NT2/D1 (cell line): ENCODE measurements at regions not wholly inside any gene's neighbourhood (a gene's known extent, or its start where the extent isn't known, plus 50 kb on each side); places are given as distances from the start of the nearest gene placed in this dataset.

ENCODE experiments used
- DNase-seq: peaks from one replicate; pipeline ENCODE4 v3.0.0-alpha.2; 2011; ENCODE audit warnings: low read depth, low spot score
- H3K27me3 ChIP-seq: 2 replicates; pipeline ENCODE4 v1.6.0; 2011; ENCODE audit warnings: mild to moderate bottlenecking; ENCODE audit not compliant: insufficient read length, insufficient read depth
- H3K36me3 ChIP-seq: 2 replicates; pipeline ENCODE4 v1.6.1; 2011; ENCODE audit warnings: mild to moderate bottlenecking, low read length, mixed read lengths; ENCODE audit not compliant: insufficient read depth, insufficient read length
- H3K4me1 ChIP-seq: 2 replicates; pipeline ENCODE4 v1.5.1; 2011; ENCODE audit not compliant: insufficient read depth, insufficient read length
- H3K4me3 ChIP-seq: 2 replicates; pipeline ENCODE4 v1.5.1; 2011; ENCODE audit warnings: low read depth; ENCODE audit not compliant: insufficient read length
- H3K9ac ChIP-seq: 2 replicates; pipeline ENCODE4 v1.6.0; 2011; ENCODE audit warnings: low read depth; ENCODE audit not compliant: insufficient read length
- H3K9me3 ChIP-seq: 2 replicates; pipeline ENCODE4 v1.5.1; 2011; ENCODE audit warnings: mild to moderate bottlenecking, low read length; ENCODE audit not compliant: insufficient read depth
- SUZ12 ChIP-seq: IDR thresholded peaks from 2 replicates; pipeline ENCODE4 v1.6.1; 2011; ENCODE audit not compliant: insufficient read length, insufficient read depth; ENCODE audit errors: extremely low read depth
- YY1 ChIP-seq: IDR thresholded peaks from 2 replicates; pipeline ENCODE4 v1.6.1; 2011; ENCODE audit not compliant: insufficient read length, insufficient read depth
- ZNF274 ChIP-seq: IDR thresholded peaks from 2 replicates; pipeline ENCODE4 v1.6.1; 2011; ENCODE audit warnings: mild to moderate bottlenecking, low read depth, low read length

GRCh38 chr10:32159264-32159663, 103.0 kb upstream of the KIF5B start:
- H3K9ac ChIP-seq, result no peak overlapping the region
- H3K27me3 ChIP-seq, result no peaks in the 10 kb centered on the region
- TF ChIP-seq YY1 (no peak), ZNF274 (no peak), SUZ12 (no peak)
- no peaks in the 10 kb centered on the region for H3K36me3 ChIP-seq
- no peak for DNase-seq
- no peak overlapping the region for H3K4me3 ChIP-seq
- H3K4me1 ChIP-seq, result no peaks in the 10 kb centered on the region
- H3K9me3 ChIP-seq, result no peaks in the 10 kb centered on the region

- H3K36me3 ChIP-seq, result no peaks in the 10 kb centered on the region
- H3K27me3 ChIP-seq, result no peaks in the 10 kb centered on the region
- peaks cover 14% of the 10 kb centered on the region for H3K9me3 ChIP-seq
- no peaks in the 10 kb centered on the region for H3K4me1 ChIP-seq
- no peak overlapping the region for H3K9ac ChIP-seq
- H3K4me3 ChIP-seq, result no peak overlapping the region
- TF ChIP-seq SUZ12 (no peak), ZNF274 (no peak), YY1 (no peak)
- no peak for DNase-seq
Observed at GRCh38 chr10:32156031-32156495, 99.8 kb upstream of the KIF5B start.

GRCh38 chr10:32155075-32155516, 98.9 kb upstream of the KIF5B start:
- H3K4me1 ChIP-seq, result no peaks in the 10 kb centered on the region
- H3K9ac ChIP-seq, result no peak overlapping the region
- peaks cover 14% of the 10 kb centered on the region for H3K9me3 ChIP-seq
- no peaks in the 10 kb centered on the region for H3K27me3 ChIP-seq
- TF ChIP-seq ZNF274 (no peak), YY1 (no peak), SUZ12 (no peak)
- no peaks in the 10 kb centered on the region for H3K36me3 ChIP-seq
- DNase-seq, result no peak
- no peak overlapping the region for H3K4me3 ChIP-seq

DNA sequence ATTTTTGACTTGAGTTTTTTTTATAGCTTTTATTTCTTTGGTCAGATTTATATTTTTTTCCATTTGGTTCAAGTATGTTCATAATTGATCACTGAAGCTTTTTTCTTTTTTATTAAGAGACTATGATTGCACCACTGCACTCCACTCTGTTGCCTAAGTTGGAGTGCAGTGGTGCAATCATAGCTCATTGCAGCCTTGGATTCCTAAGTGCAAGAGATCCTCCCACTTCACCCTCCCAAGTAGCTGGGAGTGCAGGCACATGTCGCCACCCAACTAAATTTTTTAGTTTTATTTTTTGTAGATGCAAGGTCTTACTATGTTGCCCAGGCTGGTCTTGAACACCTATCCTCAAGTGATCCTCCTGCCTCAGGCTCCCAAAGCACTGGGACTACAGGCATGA, 97.7 kb upstream of the KIF5B start:
- H3K27me3 ChIP-seq, result no peaks in the 10 kb centered on the region
- no peaks in the 10 kb centered on the region for H3K36me3 ChIP-seq
- H3K4me3 ChIP-seq, result no peak overlapping the region
- no peaks in the 10 kb centered on the region for H3K4me1 ChIP-seq
- no peak for DNase-seq
- peaks cover 14% of the 10 kb centered on the region for H3K9me3 ChIP-seq
- H3K9ac ChIP-seq, result no peak overlapping the region
- TF ChIP-seq YY1 (no peak), ZNF274 (no peak), SUZ12 (no peak)

DNA sequence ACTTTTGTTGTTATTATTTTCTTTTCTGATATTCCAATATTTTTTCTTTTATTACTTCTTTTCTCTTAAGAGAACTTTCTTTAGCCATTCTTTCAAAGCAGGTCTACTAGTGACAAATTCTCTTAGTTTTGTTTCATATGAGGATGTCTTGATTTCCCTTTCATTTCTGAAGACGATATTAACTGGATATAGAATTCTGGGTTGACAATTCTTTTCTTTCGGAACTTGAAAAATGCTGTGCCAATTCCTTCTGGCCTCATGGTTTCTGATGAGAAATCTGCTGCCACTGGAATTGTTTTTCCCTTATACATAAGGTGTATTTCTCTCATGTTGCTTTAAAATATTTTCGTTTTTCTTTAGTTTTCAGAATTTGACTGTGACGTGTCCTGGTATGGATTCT, 97.0 kb upstream of the KIF5B start:
- Histone ChIP-seq H3K4me1 (no peaks in the 10 kb centered on the region), H3K9me3 (peaks cover 14% of the 10 kb centered on the region), H3K9ac (no peak overlapping the region), H3K4me3 (no peak overlapping the region), H3K27me3 (no peaks in the 10 kb centered on the region), H3K36me3 (no peaks in the 10 kb centered on the region)
- DNase-seq, result no peak
- TF ChIP-seq YY1, result no peak
- no peak for TF ChIP-seq SUZ12
- no peak for TF ChIP-seq ZNF274

DNA sequence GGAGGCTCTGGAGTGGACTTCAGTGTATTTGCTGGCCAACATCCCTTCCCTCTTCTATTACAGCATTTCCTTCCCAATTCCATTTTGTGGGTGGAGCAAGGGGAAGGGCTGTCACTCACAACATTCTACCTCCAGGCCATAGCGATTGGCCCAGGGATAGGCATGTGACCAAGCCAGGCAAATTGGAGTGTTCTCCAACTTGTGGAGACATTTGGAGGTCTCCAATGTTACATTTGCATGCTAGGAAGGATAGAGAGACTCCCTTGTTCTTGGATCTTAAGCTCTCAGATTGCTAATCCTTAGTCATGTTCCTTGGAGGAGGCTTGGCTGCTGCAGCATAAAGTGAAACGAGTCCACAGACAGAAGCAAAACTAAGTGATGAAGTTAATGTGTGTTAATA, 95.6 kb upstream of the KIF5B start:
- DNase-seq, result no peak
- Histone ChIP-seq H3K36me3 (no peaks in the 10 kb centered on the region), H3K9ac (no peak overlapping the region), H3K9me3 (peaks cover 14% of the 10 kb centered on the region), H3K27me3 (no peaks in the 10 kb centered on the region), H3K4me3 (no peak overlapping the region), H3K4me1 (no peaks in the 10 kb centered on the region)
- TF ChIP-seq SUZ12 (no peak), ZNF274 (no peak), YY1 (no peak)

DNA sequence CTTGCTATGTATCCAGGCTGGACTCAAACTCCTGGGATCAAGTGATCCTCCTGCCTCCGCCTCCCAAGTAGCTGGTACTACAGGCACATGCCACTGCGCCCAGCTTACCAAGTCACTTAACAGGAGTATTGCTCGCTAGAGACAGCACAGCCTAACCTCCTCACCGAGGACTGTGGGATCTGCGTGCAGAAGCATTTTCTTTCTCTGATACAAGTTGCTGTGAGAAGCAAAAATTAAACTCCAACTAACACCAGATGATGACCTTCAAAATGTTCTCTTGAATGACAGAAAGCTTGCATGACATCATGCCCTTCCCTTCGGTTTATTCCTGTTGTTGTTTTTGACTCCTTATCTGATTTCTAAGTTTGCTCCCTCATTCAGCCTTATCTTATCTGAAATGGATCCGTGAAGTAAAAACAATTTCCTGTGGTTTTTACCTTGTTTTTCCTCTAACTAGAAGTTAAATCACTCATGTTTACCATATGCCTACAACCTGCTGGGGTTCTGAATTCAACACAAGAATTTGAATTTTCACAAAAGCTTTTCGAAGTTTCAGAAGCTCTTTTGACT, 94.4 kb upstream of the KIF5B start:
- TF ChIP-seq SUZ12, result no peak
- H3K9ac ChIP-seq, result no peak overlapping the region
- H3K4me1 ChIP-seq, result no peaks in the 10 kb centered on the region
- no peaks in the 10 kb centered on the region for H3K27me3 ChIP-seq
- DNase-seq, result no peak
- no peak overlapping the region for H3K4me3 ChIP-seq
- H3K36me3 ChIP-seq, result no peaks in the 10 kb centered on the region
- peaks cover 14% of the 10 kb centered on the region for H3K9me3 ChIP-seq

DNA sequence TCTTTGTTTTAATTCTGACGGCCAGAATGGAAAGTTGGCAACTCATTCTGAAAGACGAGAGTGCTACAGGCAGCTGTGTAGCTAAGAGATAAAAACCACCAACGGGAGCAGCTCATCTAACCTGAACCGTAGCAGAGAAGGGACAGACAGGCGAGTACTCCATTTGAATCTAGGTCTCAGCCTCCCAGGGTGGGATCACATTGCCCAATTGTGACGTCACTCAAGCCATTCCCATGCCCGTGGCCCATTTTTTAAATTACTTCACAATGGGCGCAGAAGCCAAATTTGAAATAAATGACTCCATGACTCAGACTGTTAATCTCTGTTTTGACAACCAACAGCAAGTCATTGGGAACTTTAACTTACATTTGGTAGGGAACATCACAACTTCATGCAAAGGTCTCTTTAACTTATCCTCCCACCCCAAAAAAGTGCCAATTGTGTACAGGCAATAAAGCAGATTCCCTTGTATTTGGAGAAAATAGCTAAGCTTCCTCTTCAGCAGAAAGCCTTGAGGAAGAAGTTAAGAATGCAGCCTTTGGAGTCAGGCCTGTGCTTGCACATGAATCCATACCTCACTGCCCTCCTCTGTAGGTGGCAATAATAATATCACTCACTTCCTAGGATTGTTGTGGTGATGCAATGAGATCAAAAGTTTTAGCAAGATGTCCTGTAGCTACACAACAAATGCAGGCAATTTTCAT, 93.2 kb upstream of the KIF5B start:
- H3K9ac ChIP-seq, result no peak overlapping the region
- no peak for DNase-seq
- H3K4me3 ChIP-seq, result no peak overlapping the region
- H3K27me3 ChIP-seq, result no peaks in the 10 kb centered on the region
- H3K4me1 ChIP-seq, result peaks cover 2% of the 10 kb centered on the region
- TF ChIP-seq ZNF274, result no peak
- no peak for TF ChIP-seq YY1
- no peak for TF ChIP-seq SUZ12
- H3K36me3 ChIP-seq, result no peaks in the 10 kb centered on the region
- peaks cover 14% of the 10 kb centered on the region for H3K9me3 ChIP-seq
